HG03442 (cell line): ENCODE measurements at regions not wholly inside any gene's neighbourhood (a gene's known extent, or its start where the extent isn't known, plus 50 kb on each side); places are given as distances from the start of the nearest gene placed in this dataset.

Experiments
- ATAC-seq: cut with Tn5 transposase; IDR thresholded peaks from one replicate; pipeline ENCODE4 v1.9.1; 2021; ENCODE audit warnings: mild to moderate bottlenecking, moderate library complexity; ENCODE audit not compliant: unreplicated experiment

DNA sequence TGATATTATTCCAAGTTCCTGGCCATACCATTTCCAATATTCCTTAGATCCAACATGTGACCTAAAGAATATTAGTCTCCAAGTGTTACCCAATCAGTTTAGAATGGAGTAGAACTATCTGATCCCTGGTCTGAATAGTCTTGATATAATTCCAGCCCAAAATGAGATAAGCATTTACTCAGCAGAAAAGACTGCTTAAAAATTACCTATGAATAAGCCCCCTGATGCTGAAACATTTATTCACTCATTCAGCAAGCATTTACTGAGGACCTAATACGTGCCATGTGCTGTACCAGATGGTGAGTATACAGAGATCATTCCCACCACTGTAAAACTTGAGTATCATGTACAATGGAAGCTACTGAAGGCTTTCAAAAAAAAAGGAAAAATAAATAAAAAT lies 157.0 kb downstream of the FAM114A2 start:
- ATAC-seq, result no peak

DNA sequence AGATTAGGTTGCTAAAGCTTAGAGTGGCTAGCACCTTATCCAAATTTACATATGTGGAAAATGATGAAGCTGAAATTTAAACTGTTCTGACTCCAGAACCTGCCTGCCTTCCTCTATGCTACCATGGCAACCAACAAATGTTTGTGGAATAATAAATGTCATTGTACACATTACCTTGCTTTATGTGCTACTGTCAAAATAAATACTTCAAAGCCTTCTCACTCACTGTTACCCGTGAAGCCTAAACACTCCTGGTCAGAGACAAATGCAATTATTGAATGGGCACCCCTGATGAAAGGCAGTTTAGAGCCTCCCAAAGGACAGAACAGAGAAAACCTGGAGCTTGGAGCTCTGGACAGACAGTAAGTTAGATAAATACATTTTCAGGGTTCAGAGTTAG lies 158.6 kb downstream of the FAM114A2 start:
- no peak for ATAC-seq

GRCh38 chr5:153879596-153879995 lies 159.1 kb downstream of the FAM114A2 start:
- no peak for ATAC-seq

DNA sequence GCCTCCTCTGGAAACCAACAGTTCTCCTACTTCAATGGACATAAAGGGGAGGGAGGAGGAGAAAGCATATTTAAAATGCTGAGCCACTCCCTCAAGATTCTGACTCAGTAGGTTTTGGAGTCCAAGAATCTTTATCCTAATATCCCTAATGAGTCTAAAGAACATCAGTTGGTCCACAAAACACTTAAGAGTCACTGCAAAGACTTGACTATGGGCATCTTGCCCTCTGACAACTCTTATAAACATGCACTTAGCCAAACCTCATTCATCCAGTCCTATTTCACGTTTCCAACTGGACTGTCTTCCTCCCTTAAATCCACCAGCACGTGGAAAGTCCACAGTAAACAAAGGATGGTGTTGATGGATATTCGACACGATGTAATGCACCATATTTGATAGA lies 172.5 kb downstream of the FAM114A2 start:
- no peak for ATAC-seq

- ATAC-seq, result no peak
These were observed 173.7 kb downstream of the FAM114A2 start for GRCh38 chr5:153865016-153865415.

GRCh38 chr5:153863951-153864350 lies 174.8 kb downstream of the FAM114A2 start:
- no peak for ATAC-seq
